Natural killer cell (primary cell): ENCODE measurements at regions not wholly inside any gene's neighbourhood (a gene's known extent, or its start where the extent isn't known, plus 50 kb on each side); places are given as distances from the start of the nearest gene placed in this dataset.

Source experiments
- ATAC-seq, 3 donors: fragments of 150-1000 bp in 2 of 3; fragments of 200-7000 bp in 1 of 3; cut with Tn5 transposase; 1 replicate in 1 of 3; 2 replicates in 2 of 3; pipeline ENCODE4 v1.10.0; 2021; ENCODE audit warnings: mild to moderate bottlenecking in 2 of 3, moderate library complexity in 2 of 3
- DNase-seq, 2 donors: peaks; one replicate each; pipeline versions ENCODE4 v3.0.0 to v3.0.0-alpha.2; 2013 to 2021; ENCODE audit warnings: mixed read lengths in 1 of 2
- H3K27ac ChIP-seq: one replicate; pipeline ENCODE4 v1.5.1; 2013; ENCODE audit warnings: mild to moderate bottlenecking, low read length
- H3K27me3 ChIP-seq: one replicate; pipeline ENCODE4 v1.6.1; 2013; ENCODE audit warnings: low read length; ENCODE audit not compliant: control insufficient read depth, insufficient read depth
- H3K36me3 ChIP-seq: one replicate; pipeline ENCODE4 v1.6.1; 2013; ENCODE audit warnings: low read length; ENCODE audit not compliant: control insufficient read depth, insufficient read depth
- H3K4me1 ChIP-seq: one replicate; pipeline ENCODE4 v1.6.1; 2013; ENCODE audit warnings: low read length; ENCODE audit not compliant: control insufficient read depth, insufficient read depth
- H3K4me3 ChIP-seq: one replicate; pipeline ENCODE4 v1.5.1; 2013; ENCODE audit warnings: low read length
- H3K9me3 ChIP-seq: one replicate; pipeline ENCODE4 v1.6.1; 2013; ENCODE audit warnings: low read length; ENCODE audit not compliant: control insufficient read depth, insufficient read depth
- H3K27ac Mint-ChIP-seq, 2 donors: one replicate each; pipeline ENCODE4 v1.8.0; 2022; ENCODE audit warnings: mild to moderate bottlenecking in 2 of 2, mixed read lengths in 2 of 2, moderate library complexity in 1 of 2
- H3K27me3 Mint-ChIP-seq, 2 donors: one replicate each; pipeline ENCODE4 v1.8.0; 2022; ENCODE audit warnings: low read depth in 2 of 2, mixed read lengths in 2 of 2
- H3K36me3 Mint-ChIP-seq: one replicate; pipeline ENCODE4 v1.8.0; 2022; ENCODE audit warnings: mixed read lengths
- H3K4me1 Mint-ChIP-seq, 2 donors: one replicate each; pipeline ENCODE4 v1.8.0; 2022; ENCODE audit warnings: mixed read lengths in 2 of 2
- H3K4me3 Mint-ChIP-seq: one replicate; pipeline ENCODE4 v1.8.0; 2022; ENCODE audit warnings: mild to moderate bottlenecking, moderate library complexity, mixed read lengths
- H3K9me3 Mint-ChIP-seq, 2 donors: one replicate each; pipeline ENCODE4 v1.8.0; 2022; ENCODE audit warnings: mixed read lengths in 2 of 2
- WGBS: methylation state at CpG from one replicate; pipeline ENCODE4 v1.1.7; 2013; ENCODE audit warnings: missing lambda C conversion rate; ENCODE audit not compliant: insufficient coverage; 5-methylcytosine and 5-hydroxymethylcytosine counted together
- intact Hi-C: fragments of 100-400 bp; cut with micrococcal nuclease; formaldehyde crosslinking; loops from one replicate; pipeline ENCODE4 v1.14.2; 2022
- TF ChIP-seq, protein P1 (sequence below): fragments of 200-600 bp; IDR thresholded peaks from one replicate; pipeline ENCODE4 v1.8.0; 2022; ENCODE audit warnings: antibody characterized with exemption

DNA sequence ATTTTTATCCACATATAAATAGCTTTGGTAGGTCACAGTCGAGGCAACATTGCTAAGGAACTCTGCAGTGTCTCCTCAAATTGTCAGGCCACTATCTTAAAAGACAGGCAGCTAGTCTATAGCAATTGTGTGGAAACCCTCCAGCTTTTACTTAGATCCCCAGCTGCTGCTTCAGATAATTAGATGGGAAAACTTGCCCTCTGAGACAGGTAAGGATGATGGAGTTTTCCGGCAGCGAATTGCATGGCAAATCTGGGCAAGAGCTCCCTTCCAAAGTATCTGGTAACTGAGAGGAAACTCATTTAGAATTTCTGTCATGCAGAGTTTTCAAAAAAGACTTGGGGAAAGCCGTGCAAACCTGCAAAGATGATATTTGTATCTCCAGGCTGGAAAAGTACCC, 886.2 kb downstream of the UQCRFS1 start:
- Histone ChIP-seq H3K27ac (no peak overlapping the region), H3K27me3 (no peaks in the 10 kb centered on the region), H3K36me3 (no peaks in the 10 kb centered on the region), H3K4me3 (no peak overlapping the region), H3K4me1 (peaks cover 3% of the 10 kb centered on the region), H3K9me3 (no peaks in the 10 kb centered on the region)
- Mint-ChIP-seq H3K36me3 (no peaks in the 10 kb centered on the region), H3K27ac (no peak overlapping the region), H3K4me1 (peaks cover 0 to 7% of the 10 kb centered on the region in 2 donors), H3K9me3 (no peaks in the 10 kb centered on the region), H3K4me3 (no peak overlapping the region), H3K27me3 (peaks cover 0 to 2% of the 10 kb centered on the region in 2 donors)
- DNase-seq = no peak
- 69% methylated on average over 4 of the region's 4 CpGs for WGBS
- no peak for ATAC-seq
- intact Hi-C loops = loop anchor here (10.0 kb wide), 1 partner anchor 552 kb away; no protein-coding TSS in a partner anchor
- TF ChIP-seq, protein P1, sequence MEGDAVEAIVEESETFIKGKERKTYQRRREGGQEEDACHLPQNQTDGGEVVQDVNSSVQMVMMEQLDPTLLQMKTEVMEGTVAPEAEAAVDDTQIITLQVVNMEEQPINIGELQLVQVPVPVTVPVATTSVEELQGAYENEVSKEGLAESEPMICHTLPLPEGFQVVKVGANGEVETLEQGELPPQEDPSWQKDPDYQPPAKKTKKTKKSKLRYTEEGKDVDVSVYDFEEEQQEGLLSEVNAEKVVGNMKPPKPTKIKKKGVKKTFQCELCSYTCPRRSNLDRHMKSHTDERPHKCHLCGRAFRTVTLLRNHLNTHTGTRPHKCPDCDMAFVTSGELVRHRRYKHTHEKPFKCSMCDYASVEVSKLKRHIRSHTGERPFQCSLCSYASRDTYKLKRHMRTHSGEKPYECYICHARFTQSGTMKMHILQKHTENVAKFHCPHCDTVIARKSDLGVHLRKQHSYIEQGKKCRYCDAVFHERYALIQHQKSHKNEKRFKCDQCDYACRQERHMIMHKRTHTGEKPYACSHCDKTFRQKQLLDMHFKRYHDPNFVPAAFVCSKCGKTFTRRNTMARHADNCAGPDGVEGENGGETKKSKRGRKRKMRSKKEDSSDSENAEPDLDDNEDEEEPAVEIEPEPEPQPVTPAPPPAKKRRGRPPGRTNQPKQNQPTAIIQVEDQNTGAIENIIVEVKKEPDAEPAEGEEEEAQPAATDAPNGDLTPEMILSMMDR = no peak

DNA sequence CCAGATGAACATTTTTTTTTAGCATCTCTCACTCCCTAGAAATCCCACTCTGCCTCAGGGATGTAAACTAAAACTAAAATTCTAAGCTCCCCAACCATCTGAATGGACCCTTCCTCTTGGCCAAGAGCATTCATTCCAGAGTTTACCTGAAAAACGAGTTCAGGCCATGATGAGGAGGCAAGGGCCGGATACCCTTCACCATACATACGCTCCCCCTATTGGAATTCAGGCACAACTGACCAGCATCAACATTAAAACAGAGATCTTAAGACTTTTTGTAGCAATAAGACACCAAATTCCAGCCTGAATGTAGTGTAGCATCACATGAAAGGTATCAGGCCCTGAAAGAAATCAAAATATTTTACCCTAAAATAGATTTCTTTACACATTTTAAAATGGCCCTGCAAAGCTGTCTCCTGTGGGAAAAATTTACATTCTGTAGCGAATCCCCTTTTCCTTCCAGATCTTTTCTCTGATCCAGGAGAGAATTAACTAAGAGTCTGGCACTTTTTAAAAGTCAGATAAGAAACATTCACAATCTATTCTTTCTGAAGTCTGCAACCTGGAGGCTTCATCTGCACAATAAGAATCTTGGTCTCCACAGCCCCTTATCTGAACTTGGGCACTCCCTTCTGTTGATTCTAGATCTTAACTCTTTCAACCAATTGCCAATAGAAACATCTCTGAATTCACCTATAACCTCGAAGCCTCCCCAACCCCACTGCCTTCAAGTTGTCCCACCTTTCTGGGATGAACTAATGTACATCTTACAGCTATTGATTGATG, 888.5 kb downstream of the UQCRFS1 start:
- H3K27ac Mint-ChIP-seq = no peak overlapping the region
- H3K27me3 ChIP-seq = no peaks in the 10 kb centered on the region
- DNase-seq = no peak
- intact Hi-C loops = loop anchor here (1.0 to 10.0 kb wide), 4 partner anchors 82 to 550 kb away; no protein-coding TSS in a partner anchor
- TF ChIP-seq, protein P1 = no peak
- no peak overlapping the region for H3K4me3 ChIP-seq
- peaks cover 0 to 2% of the 10 kb centered on the region in 2 donors for H3K27me3 Mint-ChIP-seq
- H3K4me1 ChIP-seq = peaks cover 3% of the 10 kb centered on the region
- no peaks in the 10 kb centered on the region for H3K36me3 Mint-ChIP-seq
- ATAC-seq = no peak
- 65% methylated on average over 5 of the region's 5 CpGs for WGBS
- H3K4me3 Mint-ChIP-seq = no peak overlapping the region
- no peaks in the 10 kb centered on the region for H3K9me3 Mint-ChIP-seq
- H3K4me1 Mint-ChIP-seq = peaks cover 0 to 7% of the 10 kb centered on the region in 2 donors
- H3K36me3 ChIP-seq = no peaks in the 10 kb centered on the region
- no peak overlapping the region for H3K27ac ChIP-seq
- H3K9me3 ChIP-seq = no peaks in the 10 kb centered on the region

DNA sequence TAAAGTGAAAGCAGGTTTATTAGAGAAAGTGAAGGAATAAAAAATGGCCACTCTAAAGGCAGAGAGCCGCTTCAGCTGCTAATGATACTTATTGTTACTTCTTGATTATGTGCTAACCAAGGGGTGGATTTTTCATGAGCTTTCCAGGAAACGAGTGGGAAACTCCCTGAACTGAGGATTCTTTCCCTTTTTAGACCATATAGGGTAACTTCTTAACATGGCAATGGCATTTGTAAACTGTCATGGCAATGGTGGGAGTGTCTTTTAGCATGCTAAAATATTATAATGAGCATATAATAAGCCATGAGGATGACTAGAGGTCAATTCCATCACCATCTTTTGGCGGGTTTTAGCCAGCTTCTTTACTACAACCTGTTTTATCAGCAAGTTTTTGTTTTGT, 890.0 kb downstream of the UQCRFS1 start:
- Mint-ChIP-seq H3K4me1 (peaks cover 0 to 7% of the 10 kb centered on the region in 2 donors), H3K27ac (no peak overlapping the region), H3K9me3 (no peaks in the 10 kb centered on the region), H3K27me3 (peaks cover 2 to 15% of the 10 kb centered on the region in 2 donors), H3K4me3 (no peak overlapping the region), H3K36me3 (no peaks in the 10 kb centered on the region)
- TF ChIP-seq, protein P1 = no peak
- no peak overlapping the region for H3K27ac ChIP-seq
- no peaks in the 10 kb centered on the region for H3K9me3 ChIP-seq
- ATAC-seq (no peak), DNase-seq (no peak)
- H3K27me3 ChIP-seq = no peaks in the 10 kb centered on the region
- intact Hi-C loops = loop anchor here (10.0 kb wide), 1 partner anchor 548 kb away; no protein-coding TSS in a partner anchor
- WGBS = 98% methylated on average over 3 of the region's 3 CpGs
- no peak overlapping the region for H3K4me3 ChIP-seq
- H3K4me1 ChIP-seq = peaks cover 3% of the 10 kb centered on the region
- no peaks in the 10 kb centered on the region for H3K36me3 ChIP-seq
